ENCODE measurements at regions not wholly inside any gene's neighbourhood (a gene's known extent, or its start where the extent isn't known, plus 50 kb on each side); places are given as distances from the start of the nearest gene placed in this dataset.

DNA sequence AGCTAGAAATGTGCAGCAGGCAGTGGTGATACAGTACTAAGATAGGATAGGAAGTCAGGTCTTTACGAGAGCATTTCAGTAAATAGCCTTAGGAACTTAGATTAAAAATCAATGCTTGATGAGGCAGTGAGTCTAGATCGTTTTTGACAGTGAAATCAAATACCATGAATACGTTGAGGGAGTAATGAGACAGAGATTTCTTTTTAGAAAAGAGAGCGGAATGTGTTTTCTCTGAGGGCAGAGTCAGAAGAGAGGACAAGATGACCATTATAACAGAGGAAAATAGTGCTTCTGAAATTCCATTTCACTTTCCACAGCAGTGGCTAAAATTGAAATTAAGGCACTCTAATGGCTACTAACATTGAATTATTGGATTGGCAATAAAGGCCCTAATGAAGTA lies 339.6 kb downstream of the UTRN start:
- TF ChIP-seq, protein P1, sequence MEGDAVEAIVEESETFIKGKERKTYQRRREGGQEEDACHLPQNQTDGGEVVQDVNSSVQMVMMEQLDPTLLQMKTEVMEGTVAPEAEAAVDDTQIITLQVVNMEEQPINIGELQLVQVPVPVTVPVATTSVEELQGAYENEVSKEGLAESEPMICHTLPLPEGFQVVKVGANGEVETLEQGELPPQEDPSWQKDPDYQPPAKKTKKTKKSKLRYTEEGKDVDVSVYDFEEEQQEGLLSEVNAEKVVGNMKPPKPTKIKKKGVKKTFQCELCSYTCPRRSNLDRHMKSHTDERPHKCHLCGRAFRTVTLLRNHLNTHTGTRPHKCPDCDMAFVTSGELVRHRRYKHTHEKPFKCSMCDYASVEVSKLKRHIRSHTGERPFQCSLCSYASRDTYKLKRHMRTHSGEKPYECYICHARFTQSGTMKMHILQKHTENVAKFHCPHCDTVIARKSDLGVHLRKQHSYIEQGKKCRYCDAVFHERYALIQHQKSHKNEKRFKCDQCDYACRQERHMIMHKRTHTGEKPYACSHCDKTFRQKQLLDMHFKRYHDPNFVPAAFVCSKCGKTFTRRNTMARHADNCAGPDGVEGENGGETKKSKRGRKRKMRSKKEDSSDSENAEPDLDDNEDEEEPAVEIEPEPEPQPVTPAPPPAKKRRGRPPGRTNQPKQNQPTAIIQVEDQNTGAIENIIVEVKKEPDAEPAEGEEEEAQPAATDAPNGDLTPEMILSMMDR (IDR thresholded peaks at IDR 0.05), result no peak
- no peak for TF ChIP-seq POLR2A (IDR thresholded peaks at IDR 0.05)
